CD4-positive, alpha-beta T cell treated with Interleukin-21 for 1 hour (primary cell): ENCODE measurements at regions not wholly inside any gene's neighbourhood (a gene's known extent, or its start where the extent isn't known, plus 50 kb on each side); places are given as distances from the start of the nearest gene placed in this dataset.
A peak's percentile ranks its signal among the peaks of the same experiment; 100 is the strongest.

Experiments used
- DNase-seq: peaks from one replicate; pipeline ENCODE4 v3.0.0-alpha.2; 2020

DNA sequence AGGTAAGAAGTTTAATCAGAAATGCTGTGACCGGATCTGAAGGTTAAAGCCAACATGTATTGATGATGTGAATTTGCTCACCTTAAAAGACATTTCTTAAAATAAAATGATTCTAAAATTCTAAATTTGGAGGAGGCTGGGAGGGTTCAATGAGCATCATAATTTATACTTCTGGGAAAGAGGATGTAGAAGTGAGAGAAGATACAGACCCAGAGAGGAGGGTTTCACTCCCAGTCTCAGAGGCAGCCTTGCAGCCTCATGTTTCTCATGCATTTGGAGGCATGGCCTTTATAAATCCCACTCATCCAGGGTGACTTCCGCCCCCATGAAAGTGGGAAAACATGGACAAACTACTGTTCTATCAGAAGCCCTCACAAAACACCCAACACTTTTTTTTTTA, 305.6 kb upstream of the PITRM1 start:
- DNase-seq = no peak

DNA sequence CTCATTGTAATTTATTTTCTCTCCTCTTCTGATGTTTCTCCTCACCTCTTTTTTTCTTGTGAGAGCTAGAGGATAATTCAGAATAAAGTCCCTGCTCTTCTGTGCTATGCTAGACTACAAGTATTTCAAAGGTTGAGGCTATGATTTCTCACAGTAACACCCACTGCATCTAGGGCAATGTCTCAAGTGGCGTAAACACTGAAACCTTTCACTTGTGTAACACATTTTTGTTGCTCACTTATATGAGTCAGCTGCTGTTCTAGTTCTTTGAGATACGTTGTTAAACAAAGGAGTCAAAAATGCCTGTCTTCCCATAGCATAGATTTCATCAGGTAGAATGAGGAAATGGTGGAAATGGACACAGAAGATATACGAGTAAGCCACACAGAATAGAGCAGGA, 305.1 kb upstream of the PITRM1 start:
- no peak for DNase-seq

DNA sequence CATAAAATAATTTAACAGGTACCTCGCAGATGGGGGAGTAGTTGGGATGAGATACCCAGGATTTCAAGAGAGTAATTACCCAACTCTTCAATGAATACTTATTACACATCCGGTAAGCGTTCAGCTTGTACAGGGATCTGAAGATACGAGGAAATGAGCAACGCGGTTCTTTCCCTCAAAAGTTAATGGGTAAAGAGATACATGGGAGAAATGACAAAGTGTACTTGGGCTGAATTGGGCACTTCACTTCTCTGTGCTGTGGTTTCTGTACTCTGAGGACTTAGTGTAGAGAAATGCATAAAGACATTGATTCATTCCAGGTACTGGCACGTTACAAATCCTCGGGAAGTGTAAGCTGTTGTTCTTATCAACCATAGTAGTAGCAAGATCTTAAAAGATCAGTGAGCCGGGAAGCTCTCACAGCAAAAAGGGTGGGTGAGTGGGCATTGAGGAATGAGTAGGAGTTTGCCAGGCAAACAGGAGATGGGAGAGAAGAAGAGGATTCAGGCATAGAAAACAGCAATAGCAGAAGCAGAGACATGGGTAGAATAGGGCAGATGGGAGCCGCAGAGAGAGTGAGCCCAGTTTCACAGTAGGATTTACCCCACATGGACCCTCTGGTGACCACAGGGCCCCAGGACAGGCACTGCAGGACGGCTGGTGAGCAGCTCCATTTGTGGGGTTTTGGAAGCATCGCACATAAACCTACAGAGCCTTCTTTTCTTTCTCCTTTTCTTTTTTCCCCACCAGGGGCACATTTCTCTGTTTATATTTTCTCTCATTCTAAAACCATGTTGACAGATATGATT, 304.3 kb upstream of the PITRM1 start:
- DNase-seq = no peak

DNA sequence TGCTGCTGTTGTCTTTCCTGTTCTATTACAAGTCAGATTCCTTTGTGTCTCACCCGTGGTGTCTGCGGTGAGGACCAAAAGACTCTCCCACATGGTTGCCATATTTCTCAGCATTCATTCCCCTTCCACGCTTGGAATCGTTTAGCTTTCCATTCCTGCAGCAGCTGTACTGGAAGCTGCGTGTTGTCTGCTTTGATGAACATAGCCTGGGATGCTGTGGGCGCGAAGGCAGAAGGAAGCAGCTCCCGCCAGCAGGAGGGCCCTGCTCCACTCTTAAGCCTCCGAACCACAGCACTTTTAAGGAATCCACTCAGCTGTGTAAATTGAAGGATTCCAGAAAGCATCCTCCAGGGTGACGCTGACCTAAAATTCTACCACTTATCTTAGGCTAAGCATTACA, 303.6 kb upstream of the PITRM1 start:
- DNase-seq = no peak

DNA sequence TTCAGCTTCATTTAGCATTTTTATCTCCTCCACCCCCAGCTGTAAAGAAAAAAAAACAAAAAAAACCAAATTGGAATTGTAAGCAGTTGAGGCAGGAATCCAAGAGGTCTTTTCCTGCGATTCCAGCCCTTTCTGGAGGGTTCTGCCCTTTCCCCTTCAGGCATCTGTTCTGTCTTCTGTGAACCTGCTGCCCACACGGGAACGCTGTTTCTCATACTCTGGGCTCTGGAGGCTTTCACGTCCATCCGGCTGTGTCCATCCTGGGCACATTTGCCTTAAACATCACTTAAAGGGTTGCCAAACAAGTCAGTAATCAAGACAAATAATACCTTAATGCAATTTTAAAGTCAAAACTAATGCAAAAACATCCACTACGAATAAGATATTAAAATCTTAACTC, 302.8 kb upstream of the PITRM1 start:
- DNase-seq = no peak

DNA sequence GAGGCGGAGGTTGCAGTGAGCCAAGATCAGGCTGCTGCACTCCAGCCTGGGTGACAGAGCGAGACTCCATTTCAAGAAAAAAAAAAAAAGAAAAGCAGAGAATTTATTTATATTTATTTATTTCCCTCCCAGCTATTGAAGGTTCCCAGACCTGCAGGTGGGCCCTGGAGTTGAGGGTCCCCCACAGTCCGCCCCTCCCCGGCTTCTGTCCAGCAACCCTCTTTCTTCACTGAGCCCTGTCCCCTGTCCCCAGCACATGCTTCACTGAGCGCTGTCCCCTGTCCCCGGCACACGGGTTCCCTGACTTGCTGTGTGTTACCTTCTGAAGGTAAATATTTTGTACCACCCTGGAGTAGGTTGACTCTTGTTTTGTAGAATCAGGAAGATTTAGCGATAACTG, 301.7 kb upstream of the PITRM1 start:
- no peak for DNase-seq

DNA sequence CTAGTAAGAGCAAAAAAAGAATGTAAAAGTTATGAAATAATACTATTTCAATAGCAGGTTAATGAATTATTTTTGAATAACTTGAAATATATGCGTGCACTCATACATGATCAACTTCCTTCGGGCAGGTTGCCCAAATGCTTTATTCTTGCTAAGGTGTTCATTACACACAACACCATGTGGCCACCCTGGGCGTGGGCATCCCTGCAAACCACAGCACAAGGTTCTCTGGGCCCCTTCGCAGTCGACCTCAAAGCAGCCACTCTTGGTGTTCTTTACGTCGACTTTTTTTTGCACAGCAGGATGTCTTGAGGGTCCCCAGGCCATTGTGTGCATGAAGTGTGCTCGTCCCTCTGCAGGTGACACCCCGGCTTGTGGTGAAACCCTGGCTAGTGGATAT, 300.7 kb upstream of the PITRM1 start:
- peak; percentile 13 for DNase-seq

DNA sequence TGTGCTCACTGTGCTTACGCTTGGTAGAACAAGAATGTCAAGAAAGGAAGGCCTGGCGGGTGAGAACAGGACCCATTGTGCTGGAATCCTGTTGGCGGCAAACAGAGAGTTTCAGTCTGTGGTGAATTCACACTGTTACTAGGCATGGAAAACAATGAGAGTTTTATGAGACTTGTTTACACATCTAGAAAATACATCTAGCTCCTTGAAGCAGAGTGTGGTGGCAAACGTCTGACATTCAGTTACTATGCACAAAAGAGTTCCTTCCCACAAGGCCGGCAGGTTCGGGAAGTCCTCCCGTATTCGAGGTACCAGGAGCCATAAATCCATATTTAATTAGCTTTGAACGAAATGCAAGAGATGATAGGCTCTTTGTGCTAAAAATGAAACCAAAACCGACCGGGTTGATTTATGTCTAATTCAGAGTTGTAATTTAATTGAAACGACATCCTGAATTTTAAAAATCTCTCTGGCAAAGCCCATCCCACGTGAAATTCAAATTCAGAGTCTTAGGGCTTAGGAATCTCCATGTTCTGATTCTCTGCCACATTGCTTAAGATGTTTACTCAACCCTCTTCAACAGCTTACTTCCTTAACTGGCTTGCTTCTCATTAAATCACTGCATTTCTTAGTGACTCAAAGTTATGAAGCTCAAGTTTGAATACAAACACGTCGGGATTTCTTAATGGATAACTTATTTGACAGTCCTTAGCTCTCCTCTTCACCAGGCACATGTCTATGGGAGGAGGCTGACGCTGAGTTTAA, 299.9 kb upstream of the PITRM1 start:
- DNase-seq = peak; percentile 34

DNA sequence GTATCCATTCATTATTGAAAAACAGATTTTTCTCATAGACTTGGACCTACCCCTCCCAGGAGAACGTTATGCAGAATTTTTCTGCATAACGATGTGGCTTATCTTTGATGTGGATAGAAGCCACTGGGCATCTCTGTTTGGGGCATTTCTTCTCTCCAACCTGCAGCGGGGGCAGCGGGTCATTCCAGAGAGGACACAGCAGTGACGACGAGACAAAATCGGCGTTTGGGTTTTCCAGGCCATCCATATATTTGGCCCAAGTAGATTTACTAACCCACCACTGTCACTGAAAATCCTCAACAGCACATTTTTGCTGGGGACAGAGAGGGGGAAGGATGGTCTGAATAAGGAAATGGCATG, 299.3 kb upstream of the PITRM1 start:
- no peak for DNase-seq

DNA sequence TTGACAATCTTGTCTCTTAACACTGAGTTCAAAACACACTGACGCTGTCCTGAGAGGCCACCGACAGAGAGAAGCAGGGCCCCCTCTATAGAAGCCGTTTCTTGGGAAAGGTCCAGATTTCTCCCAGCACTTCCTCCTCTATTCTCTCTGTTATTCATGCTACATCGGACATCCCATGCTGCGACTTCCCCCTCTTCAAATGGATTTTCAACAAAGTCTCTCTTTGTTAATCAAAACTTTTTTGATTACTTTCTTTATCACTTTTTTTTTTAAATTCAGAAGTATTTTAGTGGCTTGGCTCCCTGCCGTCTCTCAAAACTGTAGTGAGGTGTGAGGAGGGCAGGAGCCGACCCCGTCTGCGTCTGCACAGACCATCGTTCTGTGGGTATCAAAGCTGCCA, 298.9 kb upstream of the PITRM1 start:
- DNase-seq = no peak

DNA sequence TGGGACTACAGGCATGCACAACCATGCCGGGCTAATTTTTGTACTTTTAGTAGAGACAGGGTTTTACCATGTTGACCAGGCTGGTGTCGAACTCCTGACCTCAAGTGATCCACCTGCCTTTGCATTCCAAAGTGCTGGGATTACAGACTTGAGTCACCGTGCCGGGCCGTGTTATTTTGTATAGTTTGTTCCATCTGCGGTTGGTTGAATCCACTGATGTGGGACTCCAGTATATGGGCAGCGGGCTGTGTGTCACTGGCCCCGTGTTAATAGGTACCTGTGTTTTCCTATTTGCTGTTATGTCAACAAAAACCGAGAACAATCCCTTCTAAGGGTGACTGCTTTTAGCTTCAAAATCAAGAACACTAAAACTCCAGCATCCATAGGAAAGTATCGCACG, 297.6 kb upstream of the PITRM1 start:
- no peak for DNase-seq

DNA sequence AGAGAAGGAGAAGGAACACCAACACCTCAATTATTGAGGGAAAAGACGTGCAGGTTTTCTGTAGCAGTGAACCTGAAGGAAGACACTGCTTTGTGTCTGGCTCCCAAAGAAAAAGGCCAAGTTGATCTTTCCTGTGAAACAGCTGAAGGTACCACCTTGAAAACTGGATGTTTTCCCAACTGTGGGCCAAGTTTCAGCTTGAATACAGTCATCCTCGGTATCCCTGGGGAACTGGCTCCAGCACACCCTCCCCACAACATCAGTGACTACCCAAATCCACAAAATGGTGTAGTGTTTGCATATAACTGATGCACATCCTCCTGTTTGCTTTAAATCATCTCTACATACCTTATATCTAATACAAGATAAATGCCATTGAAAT, 297.0 kb upstream of the PITRM1 start:
- DNase-seq = no peak

DNA sequence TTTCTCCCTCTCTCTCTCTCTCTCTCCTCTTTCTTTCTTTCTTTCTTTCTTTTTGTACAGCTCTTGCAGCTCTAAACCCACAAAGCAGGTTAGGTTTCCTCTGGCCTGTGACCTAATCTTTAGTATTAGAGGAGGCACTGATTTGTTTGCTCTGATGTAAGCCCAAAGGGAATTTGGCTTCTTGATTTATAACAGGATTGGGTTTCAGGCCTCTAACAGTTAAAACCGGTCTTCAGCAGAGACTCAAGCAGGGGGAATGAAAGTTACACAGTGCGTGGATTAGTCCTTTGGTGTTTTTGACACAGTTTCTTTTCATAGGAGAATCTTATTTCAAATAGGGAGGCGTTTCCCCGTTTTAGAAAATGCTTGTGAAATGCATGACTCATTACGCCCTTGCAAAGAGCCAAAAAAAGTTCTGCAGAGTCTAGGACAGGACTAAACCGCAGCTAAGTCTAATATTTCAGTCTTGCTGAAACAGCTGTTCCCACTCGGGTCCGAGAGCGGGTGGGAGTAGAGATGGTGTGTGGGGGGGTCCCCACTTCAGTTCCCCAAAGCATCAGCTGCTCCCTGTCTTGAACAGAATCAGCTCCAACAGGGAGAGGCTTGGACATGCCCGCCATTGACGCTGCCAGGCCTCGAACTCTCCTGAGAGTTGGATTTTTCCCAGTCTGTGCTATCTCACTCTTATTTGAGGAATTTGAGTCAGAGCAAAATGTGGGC, 296.5 kb upstream of the PITRM1 start:
- peak; percentile 14 for DNase-seq

DNA sequence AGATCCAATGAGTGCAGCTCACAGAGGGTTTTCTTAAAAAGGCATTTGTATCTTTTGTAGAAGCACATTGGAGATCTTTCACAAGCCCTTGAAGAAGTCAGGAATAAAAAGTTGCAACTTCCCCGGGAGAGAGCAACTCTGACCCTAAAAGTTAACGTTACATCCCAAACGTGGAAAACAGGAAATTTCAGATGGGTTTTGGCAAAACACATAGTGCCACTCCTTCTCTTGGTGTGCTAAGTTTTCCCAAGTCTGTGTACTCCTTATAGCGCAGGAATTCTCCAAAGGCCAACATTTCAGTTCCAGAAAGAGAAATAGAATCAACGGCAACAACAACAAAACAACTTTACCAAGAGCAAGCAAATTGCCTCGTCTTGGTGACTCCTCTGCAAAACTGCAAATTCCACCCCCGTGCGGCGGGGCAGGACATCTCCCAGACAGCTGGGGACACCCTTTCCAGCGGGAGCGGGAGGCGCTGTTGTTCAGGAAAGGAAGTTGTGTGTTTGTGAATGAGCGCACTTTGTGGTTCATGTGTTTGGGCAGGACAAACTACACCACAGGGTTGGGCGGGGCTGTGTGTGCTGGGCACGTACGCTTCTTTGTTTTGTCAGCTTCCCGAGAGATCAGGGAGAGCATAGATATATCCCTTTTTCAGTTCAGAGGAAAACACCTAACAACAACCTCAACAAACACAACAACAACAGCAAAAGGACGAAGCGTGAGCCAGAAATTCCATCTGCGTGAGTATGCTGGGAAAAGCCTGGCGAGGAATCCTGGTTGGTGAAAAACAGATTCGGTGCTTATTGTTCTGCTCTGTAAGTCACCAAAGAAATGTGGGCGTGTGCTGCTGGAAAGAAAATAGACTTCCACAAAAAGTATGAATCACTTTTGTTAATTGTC, 294.7 kb upstream of the PITRM1 start:
- DNase-seq = peak; percentile 28

DNA sequence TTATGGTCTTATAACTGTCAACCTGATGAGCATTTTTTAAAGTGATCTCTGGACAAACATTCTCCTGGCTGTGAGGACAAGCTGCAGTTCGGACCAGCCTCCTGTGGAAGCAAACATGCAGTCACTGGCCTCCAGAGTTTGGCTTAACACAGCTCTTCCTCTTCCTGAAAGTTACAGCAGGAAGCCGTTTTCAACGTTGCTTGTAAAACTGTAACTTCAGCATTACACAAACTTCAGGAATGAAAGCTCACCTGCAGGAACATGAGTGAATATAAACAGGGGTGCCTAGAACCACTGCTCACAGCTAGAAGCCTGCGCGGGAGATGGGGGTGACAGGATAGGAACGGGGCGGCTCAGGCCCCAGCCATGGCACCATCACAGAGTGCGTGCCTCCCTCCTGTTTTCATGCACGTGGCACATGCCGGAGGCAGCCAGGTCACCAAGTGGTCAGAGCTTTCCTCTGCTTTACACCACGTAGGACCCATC, 292.9 kb upstream of the PITRM1 start:
- DNase-seq = no peak

DNA sequence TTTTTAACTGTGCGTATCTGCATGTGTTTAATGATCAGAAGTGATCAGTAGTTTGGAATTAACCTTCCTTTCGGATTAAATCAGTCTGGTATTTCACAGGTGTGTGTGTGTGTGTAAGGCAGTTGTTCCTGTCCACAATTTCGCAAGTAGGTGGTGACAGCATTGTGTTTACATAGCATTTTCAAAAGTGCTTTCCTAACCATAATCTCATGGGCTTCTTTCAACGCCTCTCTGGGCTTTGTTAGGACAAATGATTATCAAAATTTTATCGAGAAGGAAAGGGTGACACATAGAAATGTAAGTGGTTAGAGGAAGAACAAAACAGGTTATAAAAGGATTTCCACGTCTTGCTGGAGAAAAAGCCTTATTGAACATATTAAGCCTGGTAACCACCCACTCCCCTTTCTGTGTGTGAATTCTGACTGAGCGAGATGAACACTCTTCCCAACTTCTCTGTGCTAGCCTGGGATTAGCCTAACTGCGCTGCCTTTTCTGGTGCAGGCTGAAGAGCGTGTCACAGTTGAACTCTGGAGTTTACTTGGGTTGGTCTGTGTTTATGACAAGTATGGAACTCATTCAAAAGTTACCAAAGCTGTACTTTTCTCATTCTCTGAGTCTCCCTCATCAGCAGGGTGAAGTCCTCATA, 292.3 kb upstream of the PITRM1 start:
- no peak for DNase-seq

DNA sequence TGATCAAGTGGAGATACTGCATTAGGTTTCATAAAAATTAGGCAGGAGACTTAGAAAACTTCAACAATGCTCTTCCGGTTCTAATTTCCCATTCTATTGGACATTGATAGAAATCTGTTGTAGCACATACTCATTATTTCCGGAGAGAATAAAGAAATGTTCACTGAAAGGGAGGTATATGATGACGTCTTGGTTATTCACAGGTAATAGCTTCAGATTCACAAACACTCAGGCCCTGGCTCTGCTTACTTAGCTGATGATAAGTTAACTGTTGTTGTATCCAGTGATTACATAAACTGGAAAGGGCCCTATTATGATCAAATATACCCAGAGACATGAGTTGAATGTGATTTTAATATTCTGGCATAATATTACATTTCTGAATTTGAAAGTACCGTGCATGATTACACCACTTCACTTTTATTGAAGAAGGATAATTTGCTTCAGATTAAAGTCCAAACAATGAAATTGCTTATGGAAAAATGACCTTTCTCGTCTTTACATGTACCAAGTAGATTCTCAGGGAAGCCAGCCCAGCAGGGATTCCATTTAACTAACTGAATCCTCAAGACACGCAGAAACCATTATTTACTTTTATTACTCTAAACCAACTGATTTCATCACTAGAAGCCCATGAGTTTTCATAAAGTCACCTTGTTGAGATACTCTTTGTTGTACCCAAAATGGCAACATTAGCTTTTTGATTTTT, 288.0 kb upstream of the PITRM1 start:
- DNase-seq = no peak

DNA sequence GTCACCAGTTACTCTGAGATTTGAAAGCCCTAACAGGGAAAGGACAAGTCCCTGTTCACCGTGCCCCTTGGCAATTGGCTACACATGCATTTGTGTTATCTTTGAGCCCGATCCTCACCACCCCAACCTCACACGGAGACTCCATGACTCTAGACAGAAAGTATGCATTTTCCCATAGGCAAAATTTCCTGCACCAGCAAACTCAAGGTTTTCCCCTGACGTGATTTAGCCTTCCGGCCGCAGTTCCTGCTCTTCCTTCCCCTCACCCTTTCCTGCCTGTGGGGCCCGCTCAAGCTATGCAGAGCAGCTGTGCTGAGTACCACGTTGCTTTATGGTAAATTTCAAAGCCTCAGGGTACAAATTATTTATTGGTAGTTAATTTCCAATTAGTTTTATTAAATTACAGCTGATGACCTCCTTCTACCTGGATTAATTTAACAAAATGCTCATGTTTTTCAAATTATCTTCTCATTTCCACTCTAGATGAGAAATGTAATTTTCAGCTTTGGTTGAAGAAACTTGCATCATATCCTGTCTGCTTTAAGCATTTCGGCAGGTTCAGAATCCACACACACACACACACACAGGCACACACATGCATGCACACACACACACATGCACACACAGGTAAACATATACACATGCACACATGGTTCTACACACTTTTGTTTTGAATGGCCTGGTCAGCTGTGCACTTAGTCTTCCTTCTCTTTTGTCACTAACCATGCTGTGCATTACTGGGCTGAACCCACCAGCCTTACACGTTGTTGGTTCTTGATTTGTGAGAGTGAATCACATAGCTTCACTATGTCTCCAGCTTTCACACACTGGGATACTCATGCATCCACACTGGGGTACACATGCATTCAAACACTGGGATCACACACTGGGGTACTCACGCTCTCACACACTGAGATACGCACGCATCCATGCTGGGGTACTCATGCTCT, 283.1 kb upstream of the PITRM1 start:
- DNase-seq = no peak

DNA sequence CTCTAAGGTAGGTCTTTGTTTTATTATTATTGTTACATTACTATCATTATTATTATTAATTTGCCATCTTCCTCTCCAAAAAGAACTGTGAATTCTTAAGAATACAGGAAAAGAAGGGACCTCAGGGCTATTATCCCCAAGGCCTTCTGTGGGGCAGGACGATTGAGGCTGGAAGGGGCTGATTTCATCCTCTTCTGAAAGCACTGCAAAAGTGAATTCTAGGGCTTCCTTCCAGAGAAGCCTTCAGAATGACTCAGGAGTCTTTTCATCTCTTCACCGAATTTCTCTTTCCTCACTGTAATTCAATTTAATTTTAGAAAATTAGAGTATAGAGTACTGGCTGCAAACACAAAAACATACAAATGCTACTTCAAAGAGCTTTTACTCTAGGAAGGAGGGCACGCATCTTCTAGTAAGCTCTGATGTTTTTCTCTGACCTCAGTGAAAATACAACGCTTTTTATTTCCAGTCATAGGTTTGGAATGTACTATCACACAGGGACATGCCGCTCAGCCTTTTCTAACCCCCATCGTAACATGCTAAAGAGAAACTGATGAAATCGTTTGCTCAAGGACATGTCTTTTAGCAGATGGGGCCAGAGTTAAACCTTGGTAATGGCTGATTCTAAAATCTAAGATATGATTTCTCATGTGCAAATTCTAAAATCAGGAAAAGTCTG, 280.2 kb upstream of the PITRM1 start:
- no peak for DNase-seq

DNA sequence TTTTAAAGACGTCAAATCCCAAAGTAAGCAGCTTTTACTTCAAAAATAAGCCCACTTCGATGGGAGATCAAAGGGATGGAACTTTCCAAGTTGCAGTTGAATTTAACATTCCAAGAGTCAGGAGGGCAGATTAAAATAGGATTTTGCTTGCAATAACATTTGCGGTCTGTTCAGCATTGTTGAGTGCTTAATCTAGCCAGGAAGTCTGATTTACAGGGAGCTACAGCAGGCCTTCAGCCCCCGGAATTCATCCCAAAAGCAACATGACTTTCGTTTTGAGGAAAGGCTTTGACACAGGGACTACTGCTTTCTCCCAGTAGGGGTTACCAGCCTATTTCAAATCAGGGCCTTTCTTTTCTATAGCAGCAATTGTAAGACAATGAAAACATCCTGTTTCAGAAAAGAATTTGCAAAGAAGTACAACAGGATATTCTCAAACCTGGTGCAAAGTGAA, 279.6 kb upstream of the PITRM1 start:
- DNase-seq = no peak
